ENCODE measurements at regions not wholly inside any gene's neighbourhood (a gene's known extent, or its start where the extent isn't known, plus 50 kb on each side); places are given as distances from the start of the nearest gene placed in this dataset.

DNA sequence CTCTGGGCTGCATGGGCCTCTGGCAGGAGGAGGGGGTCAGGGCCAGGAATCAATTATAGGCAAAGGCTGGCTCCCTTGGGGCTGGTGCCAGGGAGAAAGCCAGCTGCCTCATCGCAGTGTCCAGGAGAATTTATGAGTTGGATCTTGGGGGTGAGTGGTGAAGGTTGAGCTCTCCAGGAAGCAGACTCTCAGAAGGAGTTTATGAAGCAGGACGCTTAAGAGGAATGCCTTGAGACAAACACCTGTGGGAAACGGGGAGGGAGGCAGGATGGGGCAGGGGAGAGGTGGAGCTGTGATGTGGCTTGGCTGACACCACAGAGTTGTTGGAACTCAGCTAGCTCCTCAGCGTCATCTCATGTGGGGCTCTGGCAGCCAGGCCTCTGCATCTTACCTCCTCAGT, 428.5 kb downstream of the RPS24 start:
- TF ChIP-seq, protein P1, sequence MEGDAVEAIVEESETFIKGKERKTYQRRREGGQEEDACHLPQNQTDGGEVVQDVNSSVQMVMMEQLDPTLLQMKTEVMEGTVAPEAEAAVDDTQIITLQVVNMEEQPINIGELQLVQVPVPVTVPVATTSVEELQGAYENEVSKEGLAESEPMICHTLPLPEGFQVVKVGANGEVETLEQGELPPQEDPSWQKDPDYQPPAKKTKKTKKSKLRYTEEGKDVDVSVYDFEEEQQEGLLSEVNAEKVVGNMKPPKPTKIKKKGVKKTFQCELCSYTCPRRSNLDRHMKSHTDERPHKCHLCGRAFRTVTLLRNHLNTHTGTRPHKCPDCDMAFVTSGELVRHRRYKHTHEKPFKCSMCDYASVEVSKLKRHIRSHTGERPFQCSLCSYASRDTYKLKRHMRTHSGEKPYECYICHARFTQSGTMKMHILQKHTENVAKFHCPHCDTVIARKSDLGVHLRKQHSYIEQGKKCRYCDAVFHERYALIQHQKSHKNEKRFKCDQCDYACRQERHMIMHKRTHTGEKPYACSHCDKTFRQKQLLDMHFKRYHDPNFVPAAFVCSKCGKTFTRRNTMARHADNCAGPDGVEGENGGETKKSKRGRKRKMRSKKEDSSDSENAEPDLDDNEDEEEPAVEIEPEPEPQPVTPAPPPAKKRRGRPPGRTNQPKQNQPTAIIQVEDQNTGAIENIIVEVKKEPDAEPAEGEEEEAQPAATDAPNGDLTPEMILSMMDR (conservative IDR thresholded peaks at IDR 0.05 in 1 of 2, IDR thresholded peaks at IDR 0.05 in 1 of 2; ENCODE audit: extremely low read depth in 1 of 2, insufficient read depth in 1 of 2, low read depth in 1 of 2, low read length in 2 of 2) = no peak
- TF ChIP-seq EZH2 (IDR thresholded peaks at IDR 0.05; ENCODE audit: borderline replicate concordance, low read length) = no peak

Measured in mammary epithelial cell (primary cell).